ENCODE measurements at regions not wholly inside any gene's neighbourhood (a gene's known extent, or its start where the extent isn't known, plus 50 kb on each side); places are given as distances from the start of the nearest gene placed in this dataset.

DNA sequence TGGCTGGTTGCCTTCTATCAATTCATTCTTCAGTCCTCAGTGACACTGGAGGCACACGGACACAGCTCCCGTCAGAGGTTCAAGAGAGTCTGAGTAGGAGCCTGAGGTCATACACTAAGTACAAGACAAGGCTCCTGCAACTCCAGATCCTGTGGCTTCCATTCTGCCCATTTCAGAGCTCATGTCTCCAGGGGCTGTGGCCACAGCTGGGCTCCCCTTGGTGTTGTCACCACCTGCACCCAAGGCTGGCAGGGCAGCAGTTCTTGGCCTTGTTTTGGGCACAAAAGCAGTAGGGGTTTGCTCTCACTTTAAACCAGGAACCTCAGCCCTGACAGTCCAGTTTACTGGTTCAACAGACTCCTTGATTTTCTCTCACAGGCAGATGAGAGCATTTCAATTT, 189.6 kb downstream of the ICE1 start (continued):
- TF ChIP-seq, protein P1, sequence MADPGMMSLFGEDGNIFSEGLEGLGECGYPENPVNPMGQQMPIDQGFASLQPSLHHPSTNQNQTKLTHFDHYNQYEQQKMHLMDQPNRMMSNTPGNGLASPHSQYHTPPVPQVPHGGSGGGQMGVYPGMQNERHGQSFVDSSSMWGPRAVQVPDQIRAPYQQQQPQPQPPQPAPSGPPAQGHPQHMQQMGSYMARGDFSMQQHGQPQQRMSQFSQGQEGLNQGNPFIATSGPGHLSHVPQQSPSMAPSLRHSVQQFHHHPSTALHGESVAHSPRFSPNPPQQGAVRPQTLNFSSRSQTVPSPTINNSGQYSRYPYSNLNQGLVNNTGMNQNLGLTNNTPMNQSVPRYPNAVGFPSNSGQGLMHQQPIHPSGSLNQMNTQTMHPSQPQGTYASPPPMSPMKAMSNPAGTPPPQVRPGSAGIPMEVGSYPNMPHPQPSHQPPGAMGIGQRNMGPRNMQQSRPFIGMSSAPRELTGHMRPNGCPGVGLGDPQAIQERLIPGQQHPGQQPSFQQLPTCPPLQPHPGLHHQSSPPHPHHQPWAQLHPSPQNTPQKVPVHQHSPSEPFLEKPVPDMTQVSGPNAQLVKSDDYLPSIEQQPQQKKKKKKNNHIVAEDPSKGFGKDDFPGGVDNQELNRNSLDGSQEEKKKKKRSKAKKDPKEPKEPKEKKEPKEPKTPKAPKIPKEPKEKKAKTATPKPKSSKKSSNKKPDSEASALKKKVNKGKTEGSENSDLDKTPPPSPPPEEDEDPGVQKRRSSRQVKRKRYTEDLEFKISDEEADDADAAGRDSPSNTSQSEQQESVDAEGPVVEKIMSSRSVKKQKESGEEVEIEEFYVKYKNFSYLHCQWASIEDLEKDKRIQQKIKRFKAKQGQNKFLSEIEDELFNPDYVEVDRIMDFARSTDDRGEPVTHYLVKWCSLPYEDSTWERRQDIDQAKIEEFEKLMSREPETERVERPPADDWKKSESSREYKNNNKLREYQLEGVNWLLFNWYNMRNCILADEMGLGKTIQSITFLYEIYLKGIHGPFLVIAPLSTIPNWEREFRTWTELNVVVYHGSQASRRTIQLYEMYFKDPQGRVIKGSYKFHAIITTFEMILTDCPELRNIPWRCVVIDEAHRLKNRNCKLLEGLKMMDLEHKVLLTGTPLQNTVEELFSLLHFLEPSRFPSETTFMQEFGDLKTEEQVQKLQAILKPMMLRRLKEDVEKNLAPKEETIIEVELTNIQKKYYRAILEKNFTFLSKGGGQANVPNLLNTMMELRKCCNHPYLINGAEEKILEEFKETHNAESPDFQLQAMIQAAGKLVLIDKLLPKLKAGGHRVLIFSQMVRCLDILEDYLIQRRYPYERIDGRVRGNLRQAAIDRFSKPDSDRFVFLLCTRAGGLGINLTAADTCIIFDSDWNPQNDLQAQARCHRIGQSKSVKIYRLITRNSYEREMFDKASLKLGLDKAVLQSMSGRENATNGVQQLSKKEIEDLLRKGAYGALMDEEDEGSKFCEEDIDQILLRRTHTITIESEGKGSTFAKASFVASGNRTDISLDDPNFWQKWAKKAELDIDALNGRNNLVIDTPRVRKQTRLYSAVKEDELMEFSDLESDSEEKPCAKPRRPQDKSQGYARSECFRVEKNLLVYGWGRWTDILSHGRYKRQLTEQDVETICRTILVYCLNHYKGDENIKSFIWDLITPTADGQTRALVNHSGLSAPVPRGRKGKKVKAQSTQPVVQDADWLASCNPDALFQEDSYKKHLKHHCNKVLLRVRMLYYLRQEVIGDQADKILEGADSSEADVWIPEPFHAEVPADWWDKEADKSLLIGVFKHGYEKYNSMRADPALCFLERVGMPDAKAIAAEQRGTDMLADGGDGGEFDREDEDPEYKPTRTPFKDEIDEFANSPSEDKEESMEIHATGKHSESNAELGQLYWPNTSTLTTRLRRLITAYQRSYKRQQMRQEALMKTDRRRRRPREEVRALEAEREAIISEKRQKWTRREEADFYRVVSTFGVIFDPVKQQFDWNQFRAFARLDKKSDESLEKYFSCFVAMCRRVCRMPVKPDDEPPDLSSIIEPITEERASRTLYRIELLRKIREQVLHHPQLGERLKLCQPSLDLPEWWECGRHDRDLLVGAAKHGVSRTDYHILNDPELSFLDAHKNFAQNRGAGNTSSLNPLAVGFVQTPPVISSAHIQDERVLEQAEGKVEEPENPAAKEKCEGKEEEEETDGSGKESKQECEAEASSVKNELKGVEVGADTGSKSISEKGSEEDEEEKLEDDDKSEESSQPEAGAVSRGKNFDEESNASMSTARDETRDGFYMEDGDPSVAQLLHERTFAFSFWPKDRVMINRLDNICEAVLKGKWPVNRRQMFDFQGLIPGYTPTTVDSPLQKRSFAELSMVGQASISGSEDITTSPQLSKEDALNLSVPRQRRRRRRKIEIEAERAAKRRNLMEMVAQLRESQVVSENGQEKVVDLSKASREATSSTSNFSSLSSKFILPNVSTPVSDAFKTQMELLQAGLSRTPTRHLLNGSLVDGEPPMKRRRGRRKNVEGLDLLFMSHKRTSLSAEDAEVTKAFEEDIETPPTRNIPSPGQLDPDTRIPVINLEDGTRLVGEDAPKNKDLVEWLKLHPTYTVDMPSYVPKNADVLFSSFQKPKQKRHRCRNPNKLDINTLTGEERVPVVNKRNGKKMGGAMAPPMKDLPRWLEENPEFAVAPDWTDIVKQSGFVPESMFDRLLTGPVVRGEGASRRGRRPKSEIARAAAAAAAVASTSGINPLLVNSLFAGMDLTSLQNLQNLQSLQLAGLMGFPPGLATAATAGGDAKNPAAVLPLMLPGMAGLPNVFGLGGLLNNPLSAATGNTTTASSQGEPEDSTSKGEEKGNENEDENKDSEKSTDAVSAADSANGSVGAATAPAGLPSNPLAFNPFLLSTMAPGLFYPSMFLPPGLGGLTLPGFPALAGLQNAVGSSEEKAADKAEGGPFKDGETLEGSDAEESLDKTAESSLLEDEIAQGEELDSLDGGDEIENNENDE (IDR thresholded peaks at IDR 0.05; ENCODE audit: insufficient replicate concordance, low read length) = no peak
- TF ChIP-seq CBX5 (IDR thresholded peaks at IDR 0.05; ENCODE audit: low read depth, low read length) (no peak), MAFK (IDR thresholded peaks at IDR 0.05; ENCODE audit: low read depth, low read length) (no peak)

All from H1 (cell line).